Pons (tissue), 1 donor: ENCODE measurements at regions not wholly inside any gene's neighbourhood (a gene's known extent, or its start where the extent isn't known, plus 50 kb on each side); places are given as distances from the start of the nearest gene placed in this dataset.
"Not testable (repeated sequence)": the region's sequence is repeated elsewhere in the genome, so short reads cannot be mapped to it uniquely, and the experiment has no call there.

Experiments
- DNase-seq: peaks from one replicate; pipeline ENCODE4 v3.0.0-alpha.2; 2016; ENCODE audit warnings: low spot score

DNA sequence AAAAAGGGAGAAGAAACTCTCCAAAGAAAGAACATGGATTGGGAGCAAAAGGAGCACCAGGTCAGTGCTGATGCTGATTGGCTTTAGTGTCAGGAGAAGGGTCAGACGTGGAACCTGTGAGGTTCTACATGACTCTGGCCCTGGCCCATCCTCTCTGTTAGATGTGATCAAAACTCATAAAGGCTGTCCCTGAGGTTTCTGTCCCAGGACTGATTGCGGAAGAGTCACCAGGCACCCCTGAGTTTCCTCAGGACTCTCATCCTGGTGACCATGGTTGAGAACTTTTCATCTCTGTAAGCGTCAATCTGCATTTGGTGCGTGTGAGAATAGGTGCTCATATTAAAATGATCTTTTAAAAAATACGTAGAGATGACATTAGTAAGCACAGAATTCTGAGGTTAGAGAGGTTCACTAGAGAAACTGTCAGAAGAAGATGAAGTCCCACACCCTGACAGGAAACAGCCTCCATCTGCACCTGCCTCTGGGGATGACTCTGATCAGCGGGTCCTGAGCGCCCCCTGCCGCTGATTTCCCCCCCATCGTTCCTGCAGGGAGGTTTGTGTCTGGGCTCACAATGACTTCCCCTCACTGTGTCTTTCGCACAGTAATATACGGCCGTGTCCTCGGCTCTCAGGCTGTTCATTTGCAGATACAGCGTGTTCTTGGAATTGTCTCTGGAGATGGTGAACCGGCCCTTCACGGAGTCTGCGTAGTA is 741.8 kb downstream of the TMEM121 start:
- no peak for DNase-seq

DNA sequence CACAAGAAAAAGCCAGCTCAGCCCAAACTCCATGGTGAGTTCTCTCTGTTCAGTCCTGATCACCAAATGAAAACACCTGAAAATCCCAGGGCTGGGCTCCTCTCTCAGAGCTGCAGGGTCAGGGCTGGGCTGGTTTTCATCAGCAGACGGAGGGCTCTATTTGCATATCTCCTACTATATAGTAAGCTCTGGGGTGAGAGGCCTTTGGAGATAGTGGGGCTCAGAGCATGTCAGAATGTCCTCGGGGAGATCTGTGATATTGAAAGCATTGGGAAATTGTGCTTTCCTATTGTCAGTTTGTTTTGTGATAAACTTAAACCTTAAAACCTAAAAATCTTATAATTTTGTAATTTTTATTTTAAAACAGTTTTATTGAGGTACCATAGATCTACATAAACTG is 742.6 kb downstream of the TMEM121 start:
- DNase-seq: no peak

DNA sequence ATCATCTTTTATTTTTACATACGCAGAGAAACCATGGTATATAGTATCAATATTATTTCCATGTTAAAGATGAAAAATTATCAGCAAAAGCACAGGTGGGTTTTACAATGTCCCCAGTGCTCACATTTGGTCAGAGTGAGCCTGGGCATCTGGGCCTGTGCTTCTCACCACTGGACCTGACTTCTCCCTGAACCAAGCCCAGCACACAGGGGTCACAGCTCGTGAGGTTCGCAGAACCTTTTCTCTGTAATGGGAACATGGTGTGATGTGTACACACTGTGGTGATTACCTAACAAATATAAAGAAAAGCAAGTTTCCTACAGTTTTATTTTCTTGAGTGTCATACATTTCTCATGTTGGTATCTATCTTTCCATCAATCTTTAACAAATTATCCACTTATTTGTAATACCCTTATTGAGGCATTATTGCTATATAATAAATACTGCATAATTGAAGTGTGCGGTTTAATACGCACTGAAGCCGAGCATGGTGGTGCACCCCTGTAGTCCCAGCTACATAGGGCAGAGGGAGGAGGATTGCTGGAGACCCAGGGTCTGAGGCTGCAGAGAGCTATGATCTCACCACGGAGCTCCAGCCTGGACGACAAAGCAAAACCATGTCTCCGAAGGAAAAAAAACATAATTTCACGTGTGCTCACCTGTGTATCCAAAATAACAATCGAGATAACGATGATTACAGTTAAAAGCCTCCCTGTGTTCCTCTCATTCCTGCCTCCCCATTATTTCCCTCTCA is 743.2 kb downstream of the TMEM121 start:
- no peak for DNase-seq

DNA sequence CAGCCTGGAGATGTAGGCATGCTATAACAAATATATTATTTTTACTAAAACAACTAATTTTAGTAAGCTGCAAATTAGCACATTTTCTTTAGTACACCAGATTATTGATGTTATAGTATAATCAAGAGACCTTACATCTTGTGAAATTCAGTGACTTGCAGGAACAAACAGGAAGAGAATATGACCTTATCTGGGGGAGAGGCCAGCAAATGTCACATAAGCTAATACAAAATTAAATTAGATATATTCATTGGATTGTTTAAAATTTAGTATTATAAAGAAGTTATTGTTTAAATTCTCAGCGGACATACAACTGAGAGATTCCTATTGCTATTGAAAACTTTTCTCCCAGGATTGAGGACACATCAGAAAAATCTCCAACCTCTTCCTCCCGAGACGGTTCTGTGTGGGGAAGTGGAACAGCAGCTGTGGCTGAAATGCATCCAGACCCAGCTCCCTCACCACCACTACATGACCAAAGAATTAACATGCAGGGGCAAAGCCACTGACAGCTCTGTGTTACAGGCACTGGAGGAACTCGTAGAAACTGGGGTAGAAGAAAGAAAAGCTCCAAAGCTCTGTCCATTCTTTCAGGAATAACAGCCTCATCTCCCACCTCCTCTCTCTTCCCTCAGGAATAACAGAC is 744.2 kb downstream of the TMEM121 start:
- DNase-seq: not testable (repeated sequence)

DNA sequence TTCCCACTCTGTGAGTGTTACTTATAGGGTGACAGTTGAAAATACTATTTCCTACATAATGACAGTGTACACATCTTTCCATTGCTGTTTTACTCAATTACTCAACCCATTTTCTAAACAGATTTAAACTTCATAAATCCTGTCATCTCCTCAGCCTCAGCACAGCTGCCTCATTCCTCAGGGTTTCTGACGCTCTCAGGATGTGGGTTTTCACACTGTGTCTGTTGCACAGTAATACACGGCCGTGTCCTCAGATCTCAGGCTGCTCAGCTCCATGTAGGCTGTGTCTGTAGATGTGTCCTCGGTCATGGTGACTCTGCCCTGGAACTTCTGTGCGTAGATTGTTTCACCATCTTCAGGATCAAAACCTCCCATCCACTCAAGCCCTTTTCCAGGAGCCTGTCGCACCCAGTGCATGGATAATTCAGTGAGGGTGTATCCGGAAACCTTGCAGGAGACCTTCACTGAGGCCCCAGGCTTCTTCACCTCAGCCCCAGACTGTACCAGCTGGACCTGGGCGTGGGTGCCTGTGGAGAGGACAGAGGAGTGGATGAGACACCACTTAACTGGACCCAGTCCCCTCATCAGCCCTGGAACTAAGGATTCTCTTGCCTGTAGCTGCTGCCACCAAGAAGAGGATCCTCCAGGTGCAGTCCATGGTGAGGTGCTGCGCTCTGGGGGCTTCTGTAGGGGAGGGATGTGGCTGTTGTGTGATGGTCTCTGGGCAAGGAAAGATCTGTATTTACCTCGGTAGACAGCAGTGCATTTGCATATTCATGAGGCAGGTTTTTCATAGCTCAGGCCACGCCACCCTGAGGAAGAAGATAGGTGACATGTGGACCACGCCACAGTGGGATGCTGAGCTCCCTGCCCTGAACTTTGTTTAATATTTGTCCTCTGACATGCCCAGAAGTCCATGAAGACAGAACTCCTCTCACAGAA is 750.2 kb downstream of the TMEM121 start:
- DNase-seq: no peak

DNA sequence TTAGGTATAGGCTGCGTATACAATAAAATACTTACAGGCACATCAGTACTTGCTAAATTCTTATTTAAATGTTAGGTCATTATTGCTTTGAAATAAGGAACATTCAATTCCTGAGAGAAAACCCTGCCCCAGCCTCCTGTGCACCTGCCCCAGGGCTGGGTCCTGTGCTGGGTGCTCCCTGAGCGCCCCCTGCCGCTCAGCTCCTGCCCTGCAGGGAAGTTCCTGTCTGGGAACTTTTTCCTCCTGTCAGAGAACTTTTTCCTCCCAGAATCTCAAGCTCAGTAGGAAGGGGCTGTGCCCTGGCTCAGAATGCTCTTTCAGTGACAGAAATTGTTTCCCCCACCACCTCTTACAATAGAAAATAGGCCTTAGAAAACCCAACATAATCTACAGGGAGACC is 751.1 kb downstream of the TMEM121 start:
- no peak for DNase-seq

DNA sequence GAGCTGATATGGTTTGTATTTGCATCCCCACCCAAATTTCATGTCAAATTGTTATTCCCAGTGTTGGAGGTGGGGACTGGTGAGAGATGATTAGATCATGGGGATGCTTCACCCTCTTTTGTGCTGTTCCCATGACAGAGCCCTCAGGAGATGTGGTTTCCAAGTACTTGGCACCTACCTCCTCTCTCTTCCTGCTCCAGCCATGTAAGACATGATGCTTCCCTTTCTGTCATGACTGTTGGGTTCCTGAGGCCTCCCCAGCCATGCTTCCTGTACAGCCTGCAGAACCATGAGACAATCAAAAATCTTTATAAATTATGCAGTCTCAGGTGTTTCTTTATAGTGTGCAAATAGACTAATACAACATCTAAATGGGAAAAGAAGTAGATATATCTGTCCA is 754.5 kb downstream of the TMEM121 start:
- no peak for DNase-seq

DNA sequence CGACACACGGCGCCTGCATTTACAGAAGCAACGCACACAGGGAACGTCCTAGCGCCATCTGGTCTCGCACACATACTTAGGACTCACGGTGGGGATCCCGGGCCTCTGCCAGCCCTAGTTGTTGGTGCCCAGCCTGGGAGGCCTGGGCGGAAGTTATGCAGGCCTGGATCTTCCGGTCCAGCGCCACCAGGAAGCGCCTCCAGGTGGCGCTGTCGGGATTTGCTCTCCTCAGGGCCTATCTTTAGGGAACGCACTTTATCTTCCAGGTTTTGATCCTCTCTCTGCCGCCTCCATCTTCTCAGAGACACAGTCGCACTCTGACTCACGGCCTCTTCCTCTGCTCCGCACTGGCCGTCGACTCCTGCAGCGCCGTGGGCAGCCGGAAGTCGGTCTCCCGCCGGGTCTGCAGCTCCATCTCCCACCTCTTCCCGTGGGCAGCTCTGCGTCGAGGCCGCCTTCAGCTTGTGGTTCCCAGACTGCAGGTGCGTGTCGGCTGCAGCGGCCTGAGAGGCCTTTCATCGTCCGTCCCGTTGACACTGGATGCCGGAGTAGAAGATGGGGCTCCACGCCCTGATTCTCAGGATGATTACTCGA is 760.4 kb downstream of the TMEM121 start:
- DNase-seq: no peak

DNA sequence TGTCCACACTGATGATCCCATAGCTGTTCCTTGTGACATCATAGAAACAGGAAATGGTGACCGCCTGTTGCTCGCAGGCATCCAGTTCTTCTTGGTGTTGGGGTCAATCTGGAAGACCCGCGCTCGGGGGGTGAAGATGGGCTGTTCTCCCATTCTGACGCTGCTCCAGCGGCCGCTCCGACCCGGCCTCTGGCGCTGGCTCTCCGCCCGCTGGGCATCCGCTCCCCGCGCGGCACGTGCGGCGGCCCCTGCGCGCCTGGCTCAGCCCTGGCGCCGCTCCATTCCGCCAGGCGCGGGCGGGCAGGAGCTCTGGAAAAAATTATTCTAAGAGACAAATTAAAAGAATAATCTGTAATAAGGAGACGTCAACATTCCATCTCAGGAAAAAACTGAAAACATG is 761.1 kb downstream of the TMEM121 start:
- no peak for DNase-seq

DNA sequence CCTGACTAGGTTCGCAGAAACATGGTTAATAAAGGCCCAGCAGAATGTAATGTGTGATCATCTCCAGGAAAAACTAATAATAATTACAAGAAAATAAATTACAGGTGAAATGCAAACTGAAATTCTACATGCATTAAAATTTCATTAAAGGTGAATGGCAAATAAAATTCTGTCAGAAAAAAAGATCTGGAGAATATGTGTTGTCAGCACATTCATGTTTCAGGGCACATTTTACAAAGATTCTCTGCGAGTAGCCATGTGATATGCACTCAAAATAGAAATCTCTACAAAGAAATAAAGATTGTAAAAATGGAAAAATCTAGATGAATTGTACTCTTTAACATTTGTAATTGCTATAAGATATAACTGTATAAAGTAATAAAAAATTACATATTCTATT is 765.2 kb downstream of the TMEM121 start:
- DNase-seq: no peak

DNA sequence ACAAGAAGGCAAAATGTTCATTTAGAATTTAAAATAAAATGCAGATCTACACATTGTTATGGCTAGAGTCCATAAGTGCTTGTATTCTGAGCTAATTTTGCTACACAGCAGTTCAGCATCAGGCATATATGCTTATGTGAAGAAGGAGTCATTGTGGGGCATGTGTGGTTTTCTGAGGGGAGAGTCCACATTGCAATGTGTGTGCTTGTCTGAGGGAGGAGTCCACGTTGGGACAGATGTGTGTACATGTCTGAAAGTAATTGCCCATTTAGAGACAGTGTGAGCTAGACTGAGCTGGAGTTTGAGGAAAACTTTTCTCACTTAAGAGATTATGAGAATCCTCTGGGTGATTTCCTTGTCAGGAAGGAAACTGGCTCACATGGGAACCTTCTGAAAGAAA is 767.9 kb downstream of the TMEM121 start:
- DNase-seq: no peak

DNA sequence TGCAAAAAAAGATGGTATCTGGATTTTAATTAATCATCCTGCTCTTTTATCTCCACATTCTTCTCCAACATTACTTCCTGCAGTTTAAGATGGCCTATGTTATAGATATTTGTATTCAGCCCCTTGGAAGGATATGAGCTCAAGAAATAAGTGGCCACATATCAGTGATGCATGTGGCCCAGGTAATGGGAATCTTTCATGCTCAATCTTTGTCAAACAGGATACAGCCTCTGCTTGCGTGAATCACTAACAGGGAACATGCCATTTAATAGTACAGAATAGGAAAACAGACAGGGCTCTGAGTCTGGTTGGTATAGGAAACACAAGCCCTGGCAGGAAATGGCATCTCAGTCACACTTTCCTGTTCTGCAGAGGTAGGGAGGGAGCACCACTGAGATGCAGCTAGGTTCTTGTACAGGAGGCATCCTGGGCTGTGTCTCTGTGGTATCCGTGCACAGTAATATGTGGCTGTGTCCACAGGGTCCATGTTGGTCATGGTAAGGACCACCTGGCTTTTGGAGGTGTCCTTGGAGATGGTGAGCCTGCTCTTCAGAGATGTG is 774.6 kb downstream of the TMEM121 start:
- DNase-seq: not testable (repeated sequence)

DNA sequence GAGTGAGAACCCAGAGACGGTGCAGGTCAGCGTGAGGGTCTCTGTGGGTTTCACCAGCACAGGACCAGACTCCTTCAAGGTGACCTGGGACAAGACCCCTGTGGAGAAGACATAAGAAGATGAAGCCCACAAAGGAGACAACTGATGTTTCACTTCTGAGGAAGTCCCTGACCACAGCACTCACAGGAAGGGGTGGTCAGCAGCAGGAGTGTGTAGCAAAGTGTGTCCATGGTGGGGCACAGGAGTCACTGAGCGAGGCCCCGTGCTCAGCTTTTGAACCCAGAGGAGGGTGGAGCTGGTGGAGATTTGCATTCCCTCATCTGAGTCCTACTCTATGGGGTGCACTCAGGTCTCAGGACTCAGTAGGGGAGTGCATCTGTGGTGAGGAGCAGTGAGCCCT is 775.2 kb downstream of the TMEM121 start:
- DNase-seq: not testable (repeated sequence)

DNA sequence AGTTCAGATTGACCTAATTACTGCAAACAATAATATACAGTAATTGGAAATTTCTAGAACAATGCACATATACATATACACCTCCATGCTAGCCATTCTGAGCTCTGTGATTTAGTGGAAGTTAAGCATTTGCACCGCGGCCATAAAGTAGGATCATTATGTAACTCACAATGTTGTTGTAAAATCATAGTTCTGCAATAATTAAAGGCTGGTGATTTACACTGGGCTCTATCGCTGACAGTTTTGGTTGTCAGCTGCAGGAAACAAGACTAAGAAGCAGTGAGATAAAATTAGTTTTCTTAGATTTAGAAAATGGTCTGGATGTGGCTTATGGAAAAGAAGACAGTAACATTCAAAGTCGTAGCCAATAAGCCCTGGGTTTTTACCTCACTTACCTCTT is 776.3 kb downstream of the TMEM121 start:
- no peak for DNase-seq

DNA sequence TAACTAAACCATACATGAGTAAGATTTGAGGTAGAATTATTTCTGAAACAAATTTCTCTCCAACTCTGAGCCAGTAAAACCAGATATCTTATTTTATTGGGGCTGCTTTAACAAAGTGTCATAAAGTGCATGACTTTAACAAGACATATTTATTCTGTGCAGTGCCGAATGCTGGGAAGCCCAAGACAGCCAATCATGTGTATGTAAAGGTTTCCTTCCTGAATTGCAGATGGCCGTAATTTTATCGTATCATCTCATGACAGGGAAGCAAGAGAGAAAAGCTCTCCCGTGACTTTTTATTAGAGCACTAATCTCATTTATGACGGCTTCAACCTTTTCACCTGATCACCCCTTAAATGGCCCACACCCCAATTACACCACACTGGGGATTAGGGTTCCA is 777.9 kb downstream of the TMEM121 start:
- DNase-seq: no peak

DNA sequence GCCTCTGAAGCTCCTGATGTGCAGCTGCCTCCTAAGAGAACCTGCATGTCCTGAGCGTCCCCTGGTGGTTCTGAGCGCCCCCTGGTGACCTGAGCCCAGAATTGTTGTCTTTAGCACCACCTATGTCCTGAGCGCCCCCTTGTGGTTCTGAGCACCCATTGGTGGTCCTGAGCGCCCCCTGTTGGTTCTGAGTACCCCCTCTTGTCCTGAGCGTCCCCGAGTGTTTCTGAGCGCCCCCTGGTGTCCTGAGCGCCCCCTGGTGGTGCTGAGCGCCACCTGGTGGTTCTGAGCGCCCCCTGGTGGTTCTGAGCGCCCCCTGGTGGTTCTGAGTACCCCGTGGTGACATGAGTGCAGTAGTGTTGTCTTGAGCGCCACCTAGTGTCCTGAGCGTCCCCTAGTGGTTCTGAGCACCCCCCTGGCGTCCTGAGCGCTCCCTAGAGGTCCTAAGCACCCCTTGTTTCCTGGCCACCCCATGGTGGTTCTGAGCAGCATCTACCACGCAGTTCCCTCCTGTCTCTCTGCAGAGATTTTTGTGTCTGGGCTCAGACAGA is 782.5 kb downstream of the TMEM121 start:
- no peak for DNase-seq

DNA sequence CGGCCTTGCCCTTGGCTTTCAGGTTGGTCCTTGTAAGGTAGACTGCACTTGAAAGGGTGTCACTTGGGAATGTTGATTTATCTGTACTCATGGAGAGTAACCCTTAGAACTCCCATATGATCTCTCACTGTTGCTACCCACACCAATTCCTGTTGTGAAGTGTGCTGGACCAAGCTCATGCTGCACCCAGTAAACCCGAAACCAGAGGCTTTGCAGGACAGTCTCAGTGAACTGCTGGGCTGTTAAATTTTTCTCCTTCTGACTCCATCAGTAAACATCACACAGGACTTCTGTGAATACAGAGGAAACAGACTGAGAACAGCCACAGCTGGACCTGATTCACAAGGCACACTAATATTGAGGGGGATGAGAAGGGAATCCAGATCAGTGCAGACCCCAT is 783.0 kb downstream of the TMEM121 start:
- no peak for DNase-seq

DNA sequence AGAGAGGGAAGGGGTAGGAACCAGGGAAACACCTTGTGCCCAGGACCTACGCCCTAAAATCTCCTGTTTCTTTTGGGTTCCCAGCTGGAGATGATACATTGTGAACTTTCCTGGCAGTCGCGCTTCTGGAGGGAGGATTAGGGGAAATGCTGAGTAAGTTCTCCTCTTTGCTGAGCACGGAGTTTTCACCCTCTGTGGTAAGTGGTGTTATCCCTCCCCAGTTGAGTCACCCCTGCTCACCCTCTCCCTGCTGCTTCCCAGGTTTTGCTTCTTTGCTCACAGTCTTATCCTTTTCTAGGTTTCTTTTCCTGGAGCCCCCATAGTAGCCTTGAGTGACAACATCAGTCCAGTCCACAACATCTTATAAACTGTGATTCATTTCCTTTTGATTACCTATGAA is 789.1 kb downstream of the TMEM121 start:
- no peak for DNase-seq

DNA sequence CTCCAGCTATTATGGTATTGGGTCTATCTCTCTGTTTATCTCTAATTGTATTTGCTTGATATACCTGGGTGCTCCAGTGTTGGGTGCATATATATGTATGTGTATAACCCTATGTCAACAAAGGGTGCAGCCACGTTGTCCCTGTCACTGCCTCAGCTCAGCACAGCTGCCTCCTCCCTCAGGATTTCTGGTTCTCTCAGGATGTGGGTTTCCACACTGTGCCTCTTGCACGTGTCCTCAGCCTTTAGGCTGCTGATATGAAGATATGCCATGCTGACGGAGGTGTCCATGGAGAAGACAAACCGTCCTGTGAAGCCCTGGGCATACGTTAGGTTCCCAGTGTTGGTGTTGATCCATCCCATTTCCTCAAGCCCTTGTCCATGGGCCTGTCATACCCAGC is 791.2 kb downstream of the TMEM121 start:
- DNase-seq: no peak

DNA sequence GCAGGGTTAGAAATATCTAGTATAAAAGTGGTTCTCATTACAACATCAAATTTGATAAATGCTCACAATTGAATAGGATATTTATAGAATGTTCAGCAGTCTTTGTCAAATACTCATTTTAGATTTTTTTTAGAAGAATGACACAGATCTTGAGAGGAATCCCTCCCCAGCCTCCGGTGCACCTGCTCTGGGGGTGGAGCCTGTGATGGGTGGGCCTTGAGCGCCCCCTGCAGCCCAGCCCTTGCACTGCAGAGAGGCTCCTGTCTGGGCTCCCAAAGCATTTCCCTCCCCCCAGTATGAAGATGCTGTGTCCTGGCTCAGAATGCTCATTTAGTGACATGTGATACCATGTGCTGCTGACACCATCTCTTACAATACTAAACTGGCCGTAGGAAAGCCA is 792.3 kb downstream of the TMEM121 start:
- no peak for DNase-seq

DNA sequence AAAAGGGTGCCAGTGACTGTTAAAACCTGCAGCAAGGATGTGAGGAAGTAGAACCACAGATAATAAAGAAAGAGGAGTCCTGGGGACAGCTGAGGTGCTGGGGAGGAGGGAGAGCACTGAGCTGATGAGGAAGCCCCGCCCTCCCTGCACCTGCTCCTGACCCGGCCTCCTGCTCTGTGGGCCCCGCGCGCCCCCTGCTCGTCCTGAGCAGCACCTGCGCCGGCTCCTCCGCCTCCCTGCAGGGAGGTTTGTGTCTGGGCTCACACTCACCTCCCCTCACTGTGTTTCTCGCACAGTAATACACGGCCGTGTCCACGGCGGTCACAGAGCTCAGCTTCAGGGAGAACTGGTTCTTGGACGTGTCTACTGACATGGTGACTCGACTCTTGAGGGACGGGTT is 797.6 kb downstream of the TMEM121 start:
- DNase-seq: not testable (repeated sequence)
